ENCODE measurements at regions not wholly inside any gene's neighbourhood (a gene's known extent, or its start where the extent isn't known, plus 50 kb on each side); places are given as distances from the start of the nearest gene placed in this dataset.
"Not testable (repeated sequence)": the region's sequence is repeated elsewhere in the genome, so short reads cannot be mapped to it uniquely, and the experiment has no call there.

DNA sequence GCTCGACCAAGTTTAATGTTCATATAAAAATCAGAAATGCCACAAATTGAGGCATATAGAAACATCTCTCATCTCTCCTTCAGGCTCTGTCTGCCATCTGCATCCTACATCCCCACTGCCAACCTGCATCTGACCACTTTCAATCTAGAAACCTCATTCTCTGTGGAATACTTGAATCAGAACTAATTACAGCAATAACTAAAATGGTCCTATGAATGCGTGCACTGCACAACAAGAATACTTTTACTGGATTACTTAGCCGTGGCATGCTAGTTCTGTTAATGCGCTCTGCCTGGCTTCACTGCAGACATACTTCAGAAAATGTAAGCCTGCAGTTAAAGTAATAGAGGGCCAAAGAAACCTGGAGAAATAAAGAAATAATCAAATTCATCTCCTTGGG, 89.8 kb upstream of the NR5A2 start:
- no peak overlapping the region for H3K4me3 Mint-ChIP-seq
- no peaks in the 10 kb centered on the region for H3K9me3 Mint-ChIP-seq
- peaks cover 21% of the 10 kb centered on the region for H3K4me1 Mint-ChIP-seq (ENCODE audit: low read depth)
- peaks cover 48% of the 10 kb centered on the region for H3K27me3 Mint-ChIP-seq (ENCODE audit: low read depth)
- DNase-seq (no peak), ATAC-seq (replicated peaks in 1 of 2) (no peak)
- H3K36me3 Mint-ChIP-seq (ENCODE audit: insufficient read depth in 2 of 2) = no peaks in the 10 kb centered on the region
- no peak overlapping the region for H3K27ac Mint-ChIP-seq

DNA sequence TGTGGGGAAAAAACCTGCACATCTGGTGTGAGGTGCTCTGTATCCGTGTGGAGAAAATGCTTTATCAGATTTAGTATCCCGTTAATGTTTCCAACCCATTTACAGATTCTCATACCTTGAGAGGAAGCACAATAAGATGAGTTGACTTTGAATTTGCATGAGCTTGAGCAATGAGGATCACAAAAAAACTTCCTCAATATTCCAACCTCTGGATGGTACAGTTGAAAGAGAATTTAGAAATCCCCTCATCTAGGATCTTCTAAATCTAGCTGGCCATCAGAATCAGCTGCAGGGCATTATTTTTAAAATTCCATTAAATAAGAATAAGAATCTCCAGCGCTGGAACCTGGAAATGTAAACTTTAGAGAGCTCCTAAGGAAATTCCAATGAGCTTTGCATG, 82.5 kb upstream of the NR5A2 start:
- Mint-ChIP-seq H3K4me1 (ENCODE audit: low read depth) (peaks cover 37% of the 10 kb centered on the region), H3K27ac (no peak overlapping the region), H3K27me3 (ENCODE audit: low read depth) (peaks cover 55% of the 10 kb centered on the region), H3K4me3 (no peak overlapping the region), H3K36me3 (ENCODE audit: insufficient read depth in 2 of 2) (no peaks in the 10 kb centered on the region), H3K9me3 (no peaks in the 10 kb centered on the region)
- ATAC-seq (replicated peaks in 1 of 2) = no peak
- DNase-seq = no peak

GRCh38 chr1:199945591-199945990, 81.9 kb upstream of the NR5A2 start:
- Mint-ChIP-seq H3K9me3 (no peaks in the 10 kb centered on the region), H3K4me1 (ENCODE audit: low read depth) (peaks cover 35% of the 10 kb centered on the region), H3K36me3 (ENCODE audit: insufficient read depth in 2 of 2) (no peaks in the 10 kb centered on the region), H3K4me3 (no peak overlapping the region), H3K27me3 (ENCODE audit: low read depth) (peaks cover 54% of the 10 kb centered on the region), H3K27ac (no peak overlapping the region)
- DNase-seq (peak in 1 of 2 donors; percentile 3), ATAC-seq (replicated peaks in 1 of 2) (no peak)

GRCh38 chr1:199946305-199947155, 81.0 kb upstream of the NR5A2 start:
- Mint-ChIP-seq H3K27me3 (ENCODE audit: low read depth) (peaks cover 59% of the 10 kb centered on the region), H3K4me1 (ENCODE audit: low read depth) (peaks cover 26% of the 10 kb centered on the region), H3K36me3 (ENCODE audit: insufficient read depth in 2 of 2) (no peaks in the 10 kb centered on the region), H3K9me3 (no peaks in the 10 kb centered on the region), H3K4me3 (no peak overlapping the region), H3K27ac (no peak overlapping the region)
- DNase-seq (no peak), ATAC-seq (replicated peaks in 1 of 2) (no peak)

- H3K27ac Mint-ChIP-seq = no peak overlapping the region
- H3K4me1 Mint-ChIP-seq (ENCODE audit: low read depth) = peaks cover 16% of the 10 kb centered on the region
- H3K9me3 Mint-ChIP-seq = no peaks in the 10 kb centered on the region
- ATAC-seq (replicated peaks in 1 of 2) (peak; percentile 66 to 75), DNase-seq (peak in 1 of 2 donors; percentile 16)
- peaks cover 66% of the 10 kb centered on the region for H3K27me3 Mint-ChIP-seq (ENCODE audit: low read depth)
- no peaks in the 10 kb centered on the region for H3K36me3 Mint-ChIP-seq (ENCODE audit: insufficient read depth in 2 of 2)
- H3K4me3 Mint-ChIP-seq = no peak overlapping the region
Measured at GRCh38 chr1:199948587-199949280, 78.8 kb upstream of the NR5A2 start.

- not testable (repeated sequence) for H3K4me3 Mint-ChIP-seq; DNase-seq; H3K9me3 Mint-ChIP-seq; ATAC-seq (replicated peaks in 1 of 2); H3K36me3 Mint-ChIP-seq (ENCODE audit: insufficient read depth in 2 of 2); H3K27ac Mint-ChIP-seq; H3K4me1 Mint-ChIP-seq (ENCODE audit: low read depth)
- H3K27me3 Mint-ChIP-seq (ENCODE audit: low read depth) = peaks cover 43% of the 10 kb centered on the region
Measured at GRCh38 chr1:199951005-199951404, 76.5 kb upstream of the NR5A2 start.

DNA sequence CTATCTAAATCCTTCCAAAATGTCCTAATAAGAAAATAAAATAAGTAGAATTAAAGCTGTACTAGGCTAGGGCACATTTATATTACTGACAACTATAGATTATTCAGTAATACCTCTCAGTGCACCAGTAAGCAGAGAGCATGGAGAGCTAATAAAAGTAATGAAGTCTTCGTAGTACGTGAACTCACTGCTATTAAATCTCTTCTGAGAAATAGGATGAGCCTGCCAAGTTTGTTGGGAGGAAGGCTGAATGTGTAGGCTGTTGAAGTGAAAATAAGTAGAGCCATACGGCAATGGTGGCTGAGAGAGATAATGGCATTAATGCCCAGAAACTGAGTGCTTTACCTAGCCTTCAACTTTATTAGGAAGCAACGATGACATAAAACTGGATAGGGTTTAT, 73.9 kb upstream of the NR5A2 start:
- Mint-ChIP-seq H3K27ac (no peak overlapping the region), H3K4me1 (ENCODE audit: low read depth) (no peaks in the 10 kb centered on the region), H3K36me3 (ENCODE audit: insufficient read depth in 2 of 2) (no peaks in the 10 kb centered on the region), H3K4me3 (no peak overlapping the region), H3K9me3 (no peaks in the 10 kb centered on the region), H3K27me3 (ENCODE audit: low read depth) (peaks cover 24% of the 10 kb centered on the region)
- no peak for ATAC-seq (replicated peaks in 1 of 2)
- DNase-seq = no peak

DNA sequence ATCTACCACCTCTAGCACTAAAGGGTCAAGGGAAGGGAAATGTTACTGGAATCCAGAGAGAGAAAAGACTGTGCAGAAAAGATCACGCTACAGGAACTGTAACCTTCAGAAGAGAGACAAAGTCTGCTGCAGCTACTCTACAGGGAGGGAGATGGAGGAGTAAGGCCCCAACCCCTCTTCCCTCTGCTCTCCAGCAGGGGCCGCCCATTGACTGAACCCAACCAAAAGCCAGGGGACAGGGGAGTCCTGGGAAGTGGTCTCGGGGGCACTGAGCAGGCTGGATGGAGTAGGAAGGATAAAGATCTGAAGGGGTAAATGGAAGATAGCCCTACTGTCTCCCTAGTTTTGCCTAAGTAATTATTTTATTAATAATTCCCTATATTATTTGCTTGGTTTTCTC, 72.8 kb upstream of the NR5A2 start:
- Mint-ChIP-seq H3K27ac (no peak overlapping the region), H3K36me3 (ENCODE audit: insufficient read depth in 2 of 2) (no peaks in the 10 kb centered on the region), H3K9me3 (no peaks in the 10 kb centered on the region), H3K4me3 (no peak overlapping the region), H3K27me3 (ENCODE audit: low read depth) (peaks cover 20% of the 10 kb centered on the region), H3K4me1 (ENCODE audit: low read depth) (no peaks in the 10 kb centered on the region)
- ATAC-seq (replicated peaks in 1 of 2) (peak in 1 of 2 donors; percentile 29), DNase-seq (peak in 1 of 2 donors; percentile 4)

GRCh38 chr1:199955235-199955634, 72.3 kb upstream of the NR5A2 start:
- no peak overlapping the region for H3K27ac Mint-ChIP-seq
- DNase-seq = no peak
- H3K27me3 Mint-ChIP-seq (ENCODE audit: low read depth) = peaks cover 20% of the 10 kb centered on the region
- no peaks in the 10 kb centered on the region for H3K36me3 Mint-ChIP-seq (ENCODE audit: insufficient read depth in 2 of 2)
- no peaks in the 10 kb centered on the region for H3K4me1 Mint-ChIP-seq (ENCODE audit: low read depth)
- no peak overlapping the region for H3K4me3 Mint-ChIP-seq
- no peak for ATAC-seq (replicated peaks in 1 of 2)
- no peaks in the 10 kb centered on the region for H3K9me3 Mint-ChIP-seq

GRCh38 chr1:199956005-199956404, 71.5 kb upstream of the NR5A2 start:
- H3K4me1 Mint-ChIP-seq (ENCODE audit: low read depth) = no peaks in the 10 kb centered on the region
- H3K27me3 Mint-ChIP-seq (ENCODE audit: low read depth) = peaks cover 20% of the 10 kb centered on the region
- H3K36me3 Mint-ChIP-seq (ENCODE audit: insufficient read depth in 2 of 2) = no peaks in the 10 kb centered on the region
- DNase-seq (no peak), ATAC-seq (replicated peaks in 1 of 2) (no peak)
- H3K9me3 Mint-ChIP-seq = no peaks in the 10 kb centered on the region
- no peak overlapping the region for H3K27ac Mint-ChIP-seq
- no peak overlapping the region for H3K4me3 Mint-ChIP-seq

DNA sequence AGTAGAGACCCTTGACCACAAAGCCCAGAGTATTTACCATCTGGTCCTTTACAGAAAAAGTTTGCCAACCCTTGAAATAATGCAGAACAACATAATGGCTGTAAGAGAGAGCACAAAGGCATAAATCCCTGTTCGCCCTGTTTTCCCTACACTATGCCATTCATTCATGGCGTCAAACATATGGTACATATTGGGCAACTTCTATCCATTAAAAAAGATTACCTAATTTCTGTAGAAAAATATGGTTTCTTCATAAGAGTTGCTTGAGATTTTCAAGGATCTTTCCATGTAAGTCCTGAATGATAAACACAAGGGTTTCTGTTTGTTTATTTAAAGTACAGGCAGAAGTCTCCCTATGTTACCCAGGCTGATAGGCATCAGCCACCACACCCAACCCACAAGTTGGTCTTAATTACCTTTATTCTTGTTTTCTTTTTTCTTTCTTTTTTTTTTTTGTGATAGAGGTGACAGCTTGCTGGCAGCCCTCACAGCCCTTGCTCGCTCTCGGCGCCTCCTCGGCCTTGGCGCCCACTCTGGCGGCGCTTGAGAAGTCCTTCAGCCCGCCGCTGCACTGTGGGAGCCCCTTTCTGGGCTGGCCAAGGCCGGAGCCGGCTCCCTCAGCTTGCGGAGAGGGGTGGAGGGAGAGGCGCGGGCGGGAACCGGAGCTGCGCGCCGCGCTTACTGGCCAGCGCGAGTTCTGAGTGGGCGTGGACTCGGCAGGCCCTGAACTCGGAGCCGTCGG, 68.3 kb upstream of the NR5A2 start:
- no peaks in the 10 kb centered on the region for H3K4me1 Mint-ChIP-seq (ENCODE audit: low read depth)
- H3K36me3 Mint-ChIP-seq (ENCODE audit: insufficient read depth in 2 of 2) = no peaks in the 10 kb centered on the region
- no peak for DNase-seq
- ATAC-seq (replicated peaks in 1 of 2) = no peak
- no peaks in the 10 kb centered on the region for H3K9me3 Mint-ChIP-seq
- H3K27ac Mint-ChIP-seq = no peak overlapping the region
- H3K4me3 Mint-ChIP-seq = no peak overlapping the region
- H3K27me3 Mint-ChIP-seq (ENCODE audit: low read depth) = peaks cover 7% of the 10 kb centered on the region

GRCh38 chr1:199959775-199960110, 67.8 kb upstream of the NR5A2 start:
- Mint-ChIP-seq H3K27me3 (ENCODE audit: low read depth) (peaks cover 7% of the 10 kb centered on the region), H3K4me3 (no peak overlapping the region), H3K9me3 (no peaks in the 10 kb centered on the region), H3K36me3 (ENCODE audit: insufficient read depth in 2 of 2) (no peaks in the 10 kb centered on the region), H3K27ac (no peak overlapping the region), H3K4me1 (ENCODE audit: low read depth) (no peaks in the 10 kb centered on the region)
- DNase-seq (no peak), ATAC-seq (replicated peaks in 1 of 2) (no peak)

DNA sequence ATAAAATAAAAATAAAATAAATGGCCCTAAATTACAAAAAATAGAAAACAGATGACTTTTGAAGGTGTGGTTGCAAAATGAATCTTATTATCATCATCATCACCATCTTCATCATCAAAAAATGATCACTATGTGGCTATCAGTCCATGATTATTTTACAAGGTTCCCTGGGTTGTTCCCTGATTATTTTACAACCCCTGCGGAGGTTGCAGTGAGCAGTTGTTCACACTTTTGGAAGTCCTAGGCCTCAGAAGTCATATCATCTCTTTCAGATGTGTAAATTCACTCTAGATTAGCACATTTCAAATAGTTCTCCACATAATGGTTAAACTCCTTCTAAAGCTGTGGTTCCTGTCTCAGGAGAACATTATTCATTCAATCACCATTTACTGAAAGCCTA, 57.4 kb upstream of the NR5A2 start:
- H3K4me1 Mint-ChIP-seq (ENCODE audit: low read depth) = no peaks in the 10 kb centered on the region
- H3K4me3 Mint-ChIP-seq = no peak overlapping the region
- no peak overlapping the region for H3K27ac Mint-ChIP-seq
- no peaks in the 10 kb centered on the region for H3K36me3 Mint-ChIP-seq (ENCODE audit: insufficient read depth in 2 of 2)
- peaks cover 15% of the 10 kb centered on the region for H3K27me3 Mint-ChIP-seq (ENCODE audit: low read depth)
- DNase-seq (no peak), ATAC-seq (replicated peaks in 1 of 2) (no peak)
- no peaks in the 10 kb centered on the region for H3K9me3 Mint-ChIP-seq
